ENCODE measurements at regions not wholly inside any gene's neighbourhood (a gene's known extent, or its start where the extent isn't known, plus 50 kb on each side); places are given as distances from the start of the nearest gene placed in this dataset.

DNA sequence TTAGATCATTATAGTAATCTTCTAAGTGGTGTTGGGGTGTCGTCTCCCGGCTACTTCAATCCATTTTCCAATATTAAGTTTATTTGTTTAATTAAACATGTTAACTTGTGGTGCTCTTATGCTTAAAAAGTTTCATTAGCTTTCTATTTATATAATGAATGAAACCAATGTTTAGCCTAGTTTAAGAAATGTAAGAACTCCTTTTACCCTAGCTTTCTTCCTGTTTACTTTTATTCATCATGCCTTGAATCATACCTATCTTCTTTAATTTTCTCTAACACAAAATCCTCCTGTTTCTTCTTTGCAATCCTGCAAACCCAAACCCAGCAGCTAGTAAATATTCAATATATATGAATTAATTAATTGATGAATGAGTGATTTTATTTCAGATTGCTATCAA lies 1276.7 kb upstream of the PIK3C3 start:
- no peaks in the 10 kb centered on the region for H3F3A ChIP-seq (ENCODE audit: low read length, unreplicated experiment)
- no peaks in the 10 kb centered on the region for H4K20me1 ChIP-seq (ENCODE audit: low read length)
- H3K36me3 ChIP-seq (ENCODE audit: low read depth, low read length): no peaks in the 10 kb centered on the region
- ChIA-PET CTCF (no interaction called here), POLR2A (ENCODE audit: unreplicated experiment) (no interaction called here)
- H3K9me3 ChIP-seq (ENCODE audit: low read length): no peaks in the 10 kb centered on the region
- BruUV-seq (replicated peaks): no TSS peak
- no peak for TF ChIP-seq EZH2phosphoT487 (IDR thresholded peaks at IDR 0.05; ENCODE audit: borderline replicate concordance, low read length)
- TF ChIP-seq, protein P1, sequence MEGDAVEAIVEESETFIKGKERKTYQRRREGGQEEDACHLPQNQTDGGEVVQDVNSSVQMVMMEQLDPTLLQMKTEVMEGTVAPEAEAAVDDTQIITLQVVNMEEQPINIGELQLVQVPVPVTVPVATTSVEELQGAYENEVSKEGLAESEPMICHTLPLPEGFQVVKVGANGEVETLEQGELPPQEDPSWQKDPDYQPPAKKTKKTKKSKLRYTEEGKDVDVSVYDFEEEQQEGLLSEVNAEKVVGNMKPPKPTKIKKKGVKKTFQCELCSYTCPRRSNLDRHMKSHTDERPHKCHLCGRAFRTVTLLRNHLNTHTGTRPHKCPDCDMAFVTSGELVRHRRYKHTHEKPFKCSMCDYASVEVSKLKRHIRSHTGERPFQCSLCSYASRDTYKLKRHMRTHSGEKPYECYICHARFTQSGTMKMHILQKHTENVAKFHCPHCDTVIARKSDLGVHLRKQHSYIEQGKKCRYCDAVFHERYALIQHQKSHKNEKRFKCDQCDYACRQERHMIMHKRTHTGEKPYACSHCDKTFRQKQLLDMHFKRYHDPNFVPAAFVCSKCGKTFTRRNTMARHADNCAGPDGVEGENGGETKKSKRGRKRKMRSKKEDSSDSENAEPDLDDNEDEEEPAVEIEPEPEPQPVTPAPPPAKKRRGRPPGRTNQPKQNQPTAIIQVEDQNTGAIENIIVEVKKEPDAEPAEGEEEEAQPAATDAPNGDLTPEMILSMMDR (conservative IDR thresholded peaks at IDR 0.05; ENCODE audit: low read depth, low read length): no peak
- no peak for TF ChIP-seq EZH2 (IDR thresholded peaks at IDR 0.05; ENCODE audit: low read length, unreplicated experiment)
- DNase-seq: peak; percentile 2
- peak overlapping the region; percentile 48 for H3K27ac ChIP-seq (ENCODE audit: low read length)
- intact Hi-C loops (cut with micrococcal nuclease): no loop called here
- peaks cover 7% of the 10 kb centered on the region; the same call in 1 of the 2 replicates for H3K4me1 ChIP-seq (ENCODE audit: insufficient read depth, low read length)
- H3K27me3 ChIP-seq (ENCODE audit: low read length): no peaks in the 10 kb centered on the region
- H3K4me2 ChIP-seq (ENCODE audit: low read length): no peak overlapping the region
- no peaks in the 10 kb centered on the region for H3K79me2 ChIP-seq (ENCODE audit: low read length)
- ATAC-seq: peak; percentile 64
- H3K4me3 ChIP-seq (ENCODE audit: low read length): no peak overlapping the region
- no peaks in the 10 kb centered on the region for H3K9me2 ChIP-seq (replicated peaks; ENCODE audit: low read length)
- H3K9ac ChIP-seq (ENCODE audit: low read length): no peak overlapping the region
- no peak overlapping the region for H2AFZ ChIP-seq (ENCODE audit: low read length)

DNA sequence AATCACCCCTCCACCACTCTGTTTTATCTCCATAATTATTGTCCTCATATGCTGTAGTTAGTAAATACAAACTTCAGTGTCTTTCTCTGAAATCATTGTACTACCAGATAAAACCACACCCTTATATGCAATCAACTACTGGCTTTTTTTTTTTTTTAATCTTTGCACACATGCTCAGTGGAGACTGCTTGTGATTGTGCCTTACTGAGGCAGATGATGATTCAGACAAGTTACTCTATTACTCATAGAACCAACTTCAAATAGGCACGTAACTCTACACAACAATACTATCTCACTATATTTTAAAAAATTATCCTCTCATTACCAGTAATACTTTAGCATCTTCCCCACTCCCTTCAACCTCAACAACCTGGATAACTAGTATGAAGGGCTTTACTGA lies 1278.4 kb upstream of the PIK3C3 start:
- intact Hi-C loops (cut with micrococcal nuclease): no loop called here
- no peak overlapping the region for H2AFZ ChIP-seq (ENCODE audit: low read length)

DNA sequence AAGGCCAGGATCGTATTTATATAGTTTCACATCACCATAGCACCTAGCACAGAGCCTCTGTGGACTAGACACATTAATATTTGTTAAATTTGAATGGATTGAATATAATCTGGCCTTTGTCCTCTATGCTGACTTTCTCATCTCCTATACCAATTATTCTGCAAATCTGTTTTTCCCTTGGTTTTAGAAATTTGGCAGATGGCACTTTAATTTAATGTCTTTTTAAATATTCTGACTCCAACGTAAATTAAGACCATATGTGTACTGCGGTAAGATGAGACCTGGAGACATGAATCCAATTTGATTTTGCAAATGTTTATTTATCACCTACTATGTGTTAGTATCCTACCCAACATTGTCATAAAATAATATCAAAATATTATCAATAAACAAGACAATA lies 1281.9 kb upstream of the PIK3C3 start:
- Histone ChIP-seq H2AFZ (ENCODE audit: low read length) (no peak overlapping the region), H3F3A (ENCODE audit: low read length, unreplicated experiment) (no peaks in the 10 kb centered on the region), H3K9me2 (replicated peaks; ENCODE audit: low read length) (no peaks in the 10 kb centered on the region), H4K20me1 (ENCODE audit: low read length) (no peaks in the 10 kb centered on the region), H3K4me2 (ENCODE audit: low read length) (no peak overlapping the region), H3K9ac (ENCODE audit: low read length) (no peak overlapping the region), H3K4me1 (ENCODE audit: insufficient read depth, low read length) (peaks cover 7% of the 10 kb centered on the region; the same call in 1 of the 2 replicates), H3K79me2 (ENCODE audit: low read length) (no peaks in the 10 kb centered on the region), H3K36me3 (ENCODE audit: low read depth, low read length) (no peaks in the 10 kb centered on the region), H3K4me3 (ENCODE audit: low read length) (no peak overlapping the region), H3K27ac (ENCODE audit: low read length) (no peak overlapping the region), H3K27me3 (ENCODE audit: low read length) (no peaks in the 10 kb centered on the region), H3K9me3 (ENCODE audit: low read length) (no peaks in the 10 kb centered on the region)
- TF ChIP-seq EZH2 (IDR thresholded peaks at IDR 0.05; ENCODE audit: low read length, unreplicated experiment) (no peak), EZH2phosphoT487 (IDR thresholded peaks at IDR 0.05; ENCODE audit: borderline replicate concordance, low read length) (no peak)
- TF ChIP-seq, protein P1 (conservative IDR thresholded peaks at IDR 0.05; ENCODE audit: low read depth, low read length): no peak
- ATAC-seq (no peak), DNase-seq (no peak)
- intact Hi-C loops (cut with micrococcal nuclease): no loop called here
- BruUV-seq (replicated peaks): no TSS peak
- POLR2A ChIA-PET (ENCODE audit: unreplicated experiment): no interaction called here
- CTCF ChIA-PET: no interaction called here

More for the DNA sequence above, 1278.4 kb upstream of the PIK3C3 start:
- H3F3A ChIP-seq (ENCODE audit: low read length, unreplicated experiment): no peaks in the 10 kb centered on the region
- ChIA-PET POLR2A (ENCODE audit: unreplicated experiment) (no interaction called here), CTCF (no interaction called here)
- no peaks in the 10 kb centered on the region for H3K36me3 ChIP-seq (ENCODE audit: low read depth, low read length)
- H3K27ac ChIP-seq (ENCODE audit: low read length): peak overlapping the region; percentile 25; the same call in 1 of the 2 replicates
- ATAC-seq (peak; percentile 83), DNase-seq (peak; percentile 49)
- H3K4me3 ChIP-seq (ENCODE audit: low read length): no peak overlapping the region
- H3K79me2 ChIP-seq (ENCODE audit: low read length): no peaks in the 10 kb centered on the region
- BruUV-seq (replicated peaks): no TSS peak
- H3K4me1 ChIP-seq (ENCODE audit: insufficient read depth, low read length): peaks cover 7% of the 10 kb centered on the region; the same call in 1 of the 2 replicates
- no peaks in the 10 kb centered on the region for H4K20me1 ChIP-seq (ENCODE audit: low read length)
- TF ChIP-seq, protein P1 (conservative IDR thresholded peaks at IDR 0.05; ENCODE audit: low read depth, low read length): no peak
- no peak for TF ChIP-seq EZH2phosphoT487 (IDR thresholded peaks at IDR 0.05; ENCODE audit: borderline replicate concordance, low read length)
- TF ChIP-seq EZH2 (IDR thresholded peaks at IDR 0.05; ENCODE audit: low read length, unreplicated experiment): no peak
- no peaks in the 10 kb centered on the region for H3K9me3 ChIP-seq (ENCODE audit: low read length)
- H3K4me2 ChIP-seq (ENCODE audit: low read length): no peak overlapping the region
- no peaks in the 10 kb centered on the region for H3K9me2 ChIP-seq (replicated peaks; ENCODE audit: low read length)
- H3K9ac ChIP-seq (ENCODE audit: low read length): no peak overlapping the region
- no peaks in the 10 kb centered on the region for H3K27me3 ChIP-seq (ENCODE audit: low read length)
